DMS 273 (cell line): ENCODE measurements at regions not wholly inside any gene's neighbourhood (a gene's known extent, or its start where the extent isn't known, plus 50 kb on each side); places are given as distances from the start of the nearest gene placed in this dataset.
"Not testable (repeated sequence)": the region's sequence is repeated elsewhere in the genome, so short reads cannot be mapped to it uniquely, and the experiment has no call there.

Experiments
- DNase-seq: peaks from one replicate; lab custom pipeline; 2025; ENCODE audit not compliant: unreplicated experiment; lab: John Stamatoyannopoulos, UW

DNA sequence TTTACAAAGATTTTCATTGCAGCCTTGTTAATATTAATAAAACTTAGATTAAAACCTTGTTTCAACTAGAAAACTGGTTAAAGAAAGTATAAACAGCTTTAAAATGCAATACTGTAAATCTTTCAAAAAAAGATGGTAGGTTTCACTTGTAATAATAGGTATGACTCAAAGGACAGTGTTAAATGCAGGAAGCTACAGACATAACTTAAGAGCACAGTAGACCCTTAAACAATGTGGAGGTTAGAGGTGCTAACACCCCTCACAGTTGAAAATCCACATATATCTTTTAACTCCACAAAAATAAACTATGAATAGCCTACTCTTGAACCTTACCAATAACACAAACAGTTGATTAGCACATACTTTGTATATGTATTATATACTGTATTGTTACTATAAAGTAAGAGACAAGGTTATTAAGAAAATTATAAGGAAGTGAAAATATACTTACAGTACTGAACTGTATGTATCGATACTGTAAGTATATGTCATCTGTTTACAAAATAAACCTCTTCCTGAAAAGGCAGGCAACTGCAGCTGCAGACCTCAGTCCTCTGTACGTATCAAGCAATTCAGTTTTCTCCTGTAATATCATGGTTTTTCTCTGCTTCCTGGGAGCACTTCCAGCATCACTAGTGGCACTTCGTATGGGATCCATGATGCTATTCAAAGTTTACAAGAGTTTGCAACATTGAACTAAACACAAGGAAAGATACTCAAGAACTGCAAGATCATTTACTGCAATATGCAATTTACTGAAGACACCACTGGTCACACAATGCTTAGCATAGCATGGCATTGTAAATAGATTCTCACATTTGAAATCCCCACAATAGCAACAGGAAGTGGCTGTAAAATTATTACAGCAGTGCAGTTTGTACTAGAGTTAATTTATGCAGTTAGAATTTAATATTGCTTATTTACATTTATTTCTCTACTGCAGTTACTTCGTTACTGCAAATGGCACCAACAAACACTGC lies 610.5 kb upstream of the LRRTM4 start:
- no peak for DNase-seq

DNA sequence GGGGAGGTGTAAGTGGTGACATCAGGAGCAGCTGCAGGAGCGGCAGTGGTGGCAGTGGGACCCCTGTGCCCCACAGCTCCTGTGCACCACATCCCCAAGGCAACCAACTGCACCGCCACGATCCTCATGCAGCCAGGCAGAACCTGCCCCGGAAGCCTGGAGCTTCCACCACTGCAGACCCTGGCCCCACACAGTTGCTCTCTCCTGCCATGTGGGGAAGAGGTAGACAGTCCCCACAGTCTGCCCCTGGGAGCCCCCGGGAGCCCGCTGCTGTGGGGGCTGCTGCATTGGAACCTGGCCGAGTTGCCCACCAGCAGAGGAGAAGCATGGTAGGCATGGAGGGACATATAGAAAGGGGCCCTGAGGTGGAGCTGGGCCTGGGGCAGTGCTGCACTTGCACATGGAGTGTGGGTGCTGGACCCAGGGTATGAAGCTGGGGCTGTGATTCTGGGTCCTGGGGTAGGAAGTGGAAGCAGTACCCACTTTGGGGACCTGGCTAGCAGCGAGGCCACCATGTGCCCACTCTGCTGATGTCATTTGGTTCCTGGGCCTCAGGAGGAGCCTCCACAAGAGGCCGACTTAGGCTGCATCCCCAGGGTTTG lies 623.3 kb upstream of the LRRTM4 start:
- no peak for DNase-seq

DNA sequence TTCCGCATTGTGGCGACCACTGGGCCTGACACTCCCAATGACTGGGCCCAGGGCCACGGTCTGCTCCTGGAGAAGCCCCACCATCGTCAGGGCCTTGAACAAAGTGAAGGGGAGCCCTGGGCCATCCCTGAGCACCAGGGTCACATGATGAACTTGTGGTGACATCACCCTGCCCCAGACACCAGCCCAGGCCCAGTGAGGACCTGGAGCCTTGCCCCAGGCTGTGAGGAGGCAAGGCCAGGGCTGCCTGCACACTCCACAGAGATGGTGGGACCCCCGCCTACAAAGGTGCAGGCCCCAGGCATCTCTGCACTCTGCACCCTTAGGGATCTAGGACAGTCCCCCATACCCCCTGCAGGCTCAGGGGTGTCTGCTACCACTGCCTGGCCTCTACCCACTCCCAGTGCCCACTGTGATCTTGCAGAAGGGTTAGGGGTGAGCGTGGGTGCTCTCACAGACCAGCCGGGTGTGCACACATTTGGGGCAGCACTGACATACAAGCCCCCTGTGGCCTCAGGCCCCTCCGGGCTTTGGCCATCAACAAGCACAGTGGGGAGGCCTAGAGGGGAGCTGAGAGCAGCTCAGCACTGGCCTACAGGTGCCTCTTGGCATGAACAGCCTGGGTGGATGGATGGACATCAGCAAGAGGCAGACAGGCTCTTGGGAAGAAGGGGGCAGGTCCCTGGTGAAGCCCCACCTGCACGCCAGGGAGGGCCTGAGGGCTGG lies 624.0 kb upstream of the LRRTM4 start:
- no peak for DNase-seq

DNA sequence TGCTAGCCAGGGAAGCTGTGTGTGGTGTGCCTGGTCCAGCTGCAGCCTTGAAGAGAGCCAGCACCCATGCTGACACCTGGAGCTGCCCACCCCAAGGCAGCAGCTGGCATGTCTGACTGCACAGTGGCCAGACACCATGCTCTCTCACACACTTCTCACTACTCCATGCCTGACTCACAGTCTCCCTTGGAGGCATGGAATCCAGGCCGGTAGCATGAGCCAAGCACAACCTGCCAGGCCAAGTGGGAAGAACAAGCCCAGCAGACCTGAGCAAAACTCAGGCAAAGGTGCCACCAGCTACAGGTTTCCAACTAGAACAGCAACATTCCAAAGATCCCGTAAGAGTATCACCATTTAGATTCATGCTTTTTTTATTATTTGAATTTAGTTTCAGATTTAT lies 625.3 kb upstream of the LRRTM4 start:
- no peak for DNase-seq

DNA sequence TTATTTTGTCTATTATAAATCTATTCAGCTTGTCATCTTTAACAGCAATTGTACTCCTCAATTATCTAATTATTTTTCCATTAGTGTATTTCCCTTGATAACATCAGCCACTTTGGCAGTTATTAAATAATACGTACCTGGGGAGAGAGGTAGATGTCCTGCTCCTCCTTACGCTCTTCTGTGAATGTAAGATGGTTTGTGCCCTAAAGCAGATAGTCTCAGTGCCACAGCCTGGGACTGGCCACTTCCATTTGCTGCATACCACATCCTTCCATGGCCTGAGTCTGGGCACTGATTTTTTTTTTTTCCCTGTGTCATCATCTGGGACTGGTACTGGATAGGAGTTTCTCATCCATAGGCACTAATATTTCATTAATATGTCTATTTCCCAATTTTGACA lies 632.4 kb upstream of the LRRTM4 start:
- no peak for DNase-seq

DNA sequence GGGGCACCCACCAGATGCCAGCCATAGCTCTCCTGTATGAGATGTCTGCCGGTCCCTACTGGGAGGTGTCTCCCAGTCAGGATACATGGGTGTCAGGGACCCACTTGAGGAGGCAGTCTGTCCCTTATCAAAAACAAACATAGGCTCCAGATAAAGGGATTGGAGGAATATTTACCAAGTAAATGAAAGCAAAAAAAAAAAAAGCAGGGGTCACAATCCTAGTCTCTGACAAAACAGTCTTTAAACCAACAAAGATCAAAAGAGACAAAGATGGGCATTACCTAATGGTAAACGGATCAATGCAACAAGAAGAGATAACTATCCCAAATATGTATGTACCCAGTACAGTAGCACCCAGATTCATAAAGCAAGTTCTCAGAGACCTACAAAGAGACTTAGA lies 640.0 kb upstream of the LRRTM4 start:
- DNase-seq, result no peak

DNA sequence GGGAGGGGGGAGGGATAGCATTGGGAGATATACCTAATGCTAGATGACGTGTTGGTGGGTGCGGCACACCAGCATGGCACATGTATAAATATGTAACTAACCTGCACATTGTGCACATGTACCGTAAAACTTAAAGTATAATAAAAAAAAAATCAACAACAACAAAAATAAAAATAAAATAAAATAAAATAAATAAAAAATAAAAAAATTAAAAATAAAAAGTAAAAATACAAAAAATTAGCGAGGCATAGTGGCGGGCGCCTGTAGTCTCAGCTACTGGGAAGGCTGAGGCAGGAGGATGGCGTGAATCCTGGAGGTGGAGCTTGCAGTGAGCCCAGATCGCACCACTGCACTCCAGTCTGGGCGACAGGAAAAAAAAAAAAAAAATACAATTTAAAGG lies 650.0 kb upstream of the LRRTM4 start:
- DNase-seq, result not testable (repeated sequence)

DNA sequence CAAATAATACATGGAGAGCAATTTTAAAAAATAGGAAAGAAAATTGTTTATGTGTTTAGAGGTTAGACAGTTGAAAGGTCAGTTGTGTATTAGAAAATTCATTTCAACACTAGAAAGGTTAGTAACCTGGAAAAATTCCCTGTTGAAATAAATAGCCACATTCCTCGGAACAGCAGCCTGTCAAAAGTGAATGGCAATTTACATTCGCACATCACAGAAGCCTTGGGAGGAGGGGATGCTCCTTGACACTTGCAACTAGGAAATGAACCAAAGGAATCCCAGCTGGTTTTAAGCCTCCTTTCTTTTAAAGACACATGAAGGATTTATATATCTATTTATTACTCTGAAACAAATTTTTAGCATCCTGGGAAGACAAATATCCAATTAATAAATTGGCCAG lies 653.5 kb upstream of the LRRTM4 start:
- no peak for DNase-seq

DNA sequence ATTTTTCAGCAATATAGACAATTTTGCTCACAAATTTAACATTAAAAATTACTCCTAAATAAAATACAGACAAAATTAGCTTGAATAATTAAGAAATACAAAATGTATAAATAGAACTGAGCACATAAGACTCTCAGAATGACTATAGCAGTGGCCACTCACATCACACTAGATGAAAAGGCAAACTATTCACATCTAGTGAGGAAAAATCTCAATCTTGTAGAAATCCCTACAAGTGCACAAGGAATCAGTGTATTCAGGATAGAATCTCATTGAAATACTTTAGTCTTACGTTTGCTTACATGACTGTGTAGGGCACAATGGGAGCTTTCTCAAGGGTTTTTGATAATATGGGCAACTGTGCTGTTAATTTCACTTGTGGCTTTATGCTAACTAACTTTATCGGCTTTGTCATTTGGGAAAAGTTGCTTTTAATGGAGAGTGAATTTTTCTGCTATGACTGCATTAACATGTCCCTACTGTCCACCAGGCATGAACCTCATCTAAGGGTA lies 678.9 kb upstream of the LRRTM4 start:
- DNase-seq, result no peak

DNA sequence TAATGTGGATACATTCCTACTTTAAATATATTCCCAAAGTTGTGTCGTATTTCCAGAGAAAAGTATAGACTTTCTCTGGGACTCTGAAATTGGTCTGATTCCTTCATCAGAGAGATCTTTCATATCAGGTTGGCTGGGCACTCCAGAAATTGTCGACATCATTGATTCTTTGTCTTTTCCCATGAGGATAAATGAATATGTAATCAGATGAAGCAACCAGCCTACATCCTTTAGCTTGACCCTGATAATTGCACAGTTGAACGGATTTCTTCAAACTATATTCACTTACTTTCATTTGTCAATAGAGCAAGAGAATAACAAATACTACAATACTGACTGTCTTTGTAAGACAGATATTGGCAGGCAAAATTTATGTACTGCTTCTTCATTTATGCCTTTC lies 680.2 kb upstream of the LRRTM4 start:
- no peak for DNase-seq

DNA sequence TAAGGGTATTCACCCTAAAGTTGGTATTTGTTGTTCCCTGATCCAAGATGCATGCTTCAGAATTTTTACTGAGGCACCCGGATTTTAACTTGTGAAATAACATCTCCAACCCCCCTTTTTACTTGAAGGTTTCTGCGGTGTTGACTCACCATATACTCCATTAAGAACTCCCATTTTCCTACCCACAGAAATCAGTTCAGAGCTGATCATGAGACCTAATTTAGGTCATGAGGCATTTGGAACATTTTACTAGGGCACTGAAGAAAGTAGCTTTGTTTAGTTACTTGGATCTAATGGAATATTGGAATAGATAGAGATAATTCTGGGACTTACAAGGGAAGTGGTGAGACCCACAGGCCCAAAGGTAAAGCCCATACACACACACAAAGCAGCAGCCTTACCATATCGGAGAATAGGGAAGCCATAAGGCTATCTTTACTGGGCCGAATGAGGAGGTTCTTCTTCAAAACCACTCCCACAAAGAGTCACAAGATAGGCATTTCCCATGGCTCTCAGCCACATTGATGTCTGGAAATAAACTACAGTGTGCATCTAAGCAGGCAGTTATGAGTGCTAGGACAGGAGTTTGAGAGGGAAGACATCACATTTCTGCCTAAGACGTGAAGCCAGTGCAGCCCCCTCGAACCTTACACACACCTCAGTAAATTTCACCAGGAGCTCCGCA lies 681.0 kb upstream of the LRRTM4 start:
- no peak for DNase-seq

DNA sequence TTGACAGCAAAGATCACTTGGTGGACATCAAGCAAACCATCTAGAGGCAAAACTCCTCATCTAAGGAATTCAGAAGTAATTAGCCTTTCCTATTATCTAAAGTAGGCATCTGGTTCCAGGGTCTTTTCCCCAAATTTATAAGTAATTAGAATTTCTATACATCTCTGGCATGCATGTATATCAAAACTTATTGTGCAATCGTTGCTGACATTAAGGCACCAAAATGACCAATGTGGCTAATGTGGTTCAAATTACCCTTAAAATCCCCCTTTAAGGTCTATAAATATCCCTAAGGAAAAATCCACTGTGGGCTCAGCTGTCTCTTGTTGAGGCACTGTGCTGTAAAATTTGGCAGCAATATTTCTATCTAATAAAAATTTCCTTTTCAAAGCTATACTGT lies 695.9 kb upstream of the LRRTM4 start:
- no peak for DNase-seq

DNA sequence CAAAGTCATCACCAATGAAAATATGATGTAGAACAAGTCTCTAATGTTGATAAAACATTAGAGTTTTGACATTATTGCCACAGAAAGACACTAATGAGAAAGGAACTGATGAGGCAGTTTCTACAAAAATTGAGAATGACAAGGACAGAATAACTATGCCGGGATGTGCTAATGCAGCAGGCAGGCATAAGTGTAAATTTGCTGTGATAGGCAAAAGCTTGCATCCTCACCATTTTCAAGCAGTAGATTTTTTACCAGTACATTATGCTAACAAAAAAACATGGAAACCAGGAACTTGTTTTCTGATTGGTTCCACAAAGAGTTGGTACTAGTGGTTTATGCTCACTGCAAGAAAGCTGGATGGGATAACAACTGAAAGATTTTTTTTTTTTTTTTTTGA lies 715.5 kb upstream of the LRRTM4 start:
- no peak for DNase-seq

DNA sequence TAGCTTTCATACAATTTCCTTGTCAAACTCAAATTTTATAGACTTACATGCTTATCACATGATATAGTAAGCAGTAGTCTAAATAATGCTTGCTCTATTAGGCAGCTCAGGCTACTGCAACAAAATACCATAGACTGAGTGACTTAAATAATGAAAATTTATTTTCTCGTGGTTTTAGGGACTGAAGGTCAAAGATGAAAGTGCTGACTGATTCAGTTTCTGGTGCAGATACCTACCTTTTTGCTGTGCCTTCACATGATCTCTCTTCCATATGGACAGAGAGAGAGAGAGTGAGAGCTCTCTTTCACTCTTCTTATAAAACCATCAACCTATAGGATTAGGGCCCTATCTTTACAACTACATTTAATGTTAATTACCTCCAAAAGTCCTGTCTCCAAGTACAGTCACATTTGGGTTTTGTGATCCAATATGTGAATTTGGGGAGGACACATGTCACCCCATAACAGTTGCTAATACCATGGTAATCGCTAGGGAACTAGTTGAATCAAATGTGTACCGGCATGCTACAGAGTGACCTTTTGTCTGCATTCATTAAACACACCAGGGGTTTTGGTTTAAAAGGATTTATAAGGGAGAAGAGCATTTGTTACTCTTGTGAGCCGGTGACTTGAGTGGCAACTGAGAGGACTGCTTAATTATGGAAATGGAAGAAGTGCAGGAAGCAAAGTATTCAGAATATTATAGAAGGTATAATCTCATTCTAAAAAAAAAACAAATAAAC lies 723.4 kb upstream of the LRRTM4 start:
- DNase-seq, result no peak

DNA sequence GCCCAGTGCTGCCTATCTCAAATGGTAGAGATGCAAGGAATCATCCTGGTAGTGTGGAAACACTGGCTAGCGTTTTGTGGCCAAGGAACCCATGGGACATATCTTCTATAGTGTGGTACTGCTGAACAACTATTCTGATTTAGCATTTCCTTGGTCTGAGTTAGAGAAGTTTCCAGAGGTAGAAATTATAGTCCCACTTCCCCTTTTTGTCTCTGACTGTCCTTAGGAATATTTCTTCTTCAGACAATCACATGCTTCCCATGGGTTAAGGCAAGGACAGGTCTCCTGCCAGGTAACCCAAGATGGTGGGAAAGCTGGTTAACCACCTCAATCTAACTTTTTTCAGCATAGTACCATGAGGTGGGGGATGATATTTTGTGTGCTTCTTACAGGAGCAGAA lies 729.5 kb upstream of the LRRTM4 start:
- no peak for DNase-seq

DNA sequence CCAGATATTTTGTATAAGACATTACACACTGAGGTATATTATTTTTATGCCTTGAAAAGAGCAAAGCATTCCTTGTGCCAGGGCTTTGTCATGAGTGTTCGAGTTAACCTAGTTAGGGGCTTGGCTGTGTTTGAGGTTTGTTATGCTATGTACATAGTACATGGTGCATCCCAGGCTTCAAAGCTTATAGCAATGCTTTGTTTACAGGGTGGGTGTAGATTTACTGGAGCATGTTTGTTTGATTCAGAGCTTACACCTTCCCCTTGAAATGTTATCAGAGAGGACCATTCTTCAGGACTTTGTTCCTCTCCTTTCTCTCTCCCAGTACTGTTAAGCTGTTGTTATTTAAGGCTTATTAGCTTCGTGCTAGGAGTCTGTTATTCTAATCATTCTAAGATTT lies 738.7 kb upstream of the LRRTM4 start:
- no peak for DNase-seq

DNA sequence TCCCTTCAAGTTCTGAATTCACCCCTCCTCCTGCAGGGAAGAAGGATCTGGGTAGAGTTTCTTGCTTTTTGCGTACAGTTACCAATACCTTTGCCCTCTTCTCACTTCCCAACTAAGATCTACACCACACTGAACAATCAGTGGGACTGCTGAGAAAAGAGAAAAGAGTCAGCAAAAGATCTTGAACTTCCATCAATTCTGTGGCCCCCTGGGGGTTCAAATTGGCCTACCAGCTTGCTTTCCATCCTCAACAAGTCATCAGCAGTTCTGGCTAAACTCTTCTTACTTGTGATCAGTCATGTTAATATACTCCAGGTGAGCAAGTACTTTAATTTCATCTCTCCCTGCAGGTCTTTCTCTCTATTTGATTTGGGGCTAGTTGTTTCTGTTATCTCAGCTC lies 739.3 kb upstream of the LRRTM4 start:
- DNase-seq, result no peak

DNA sequence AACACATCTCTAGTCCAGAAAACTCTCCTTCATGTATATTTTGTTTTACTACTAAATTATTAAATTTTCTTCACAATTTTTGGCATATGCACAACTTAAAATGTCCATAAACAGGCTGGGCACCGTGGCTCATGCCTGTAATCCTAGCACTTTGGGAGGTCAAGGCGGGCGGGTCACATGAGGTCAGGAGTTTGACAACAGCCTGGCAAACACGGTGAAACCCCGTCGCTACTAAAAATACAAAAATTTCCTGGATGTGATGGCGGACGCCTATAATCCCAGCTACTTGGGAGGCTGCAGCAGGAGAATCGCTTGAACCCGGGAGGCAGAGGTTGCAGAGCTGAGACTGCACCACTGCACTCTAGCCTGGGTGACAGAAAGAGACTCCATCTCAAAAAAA lies 739.9 kb upstream of the LRRTM4 start:
- DNase-seq, result not testable (repeated sequence)

DNA sequence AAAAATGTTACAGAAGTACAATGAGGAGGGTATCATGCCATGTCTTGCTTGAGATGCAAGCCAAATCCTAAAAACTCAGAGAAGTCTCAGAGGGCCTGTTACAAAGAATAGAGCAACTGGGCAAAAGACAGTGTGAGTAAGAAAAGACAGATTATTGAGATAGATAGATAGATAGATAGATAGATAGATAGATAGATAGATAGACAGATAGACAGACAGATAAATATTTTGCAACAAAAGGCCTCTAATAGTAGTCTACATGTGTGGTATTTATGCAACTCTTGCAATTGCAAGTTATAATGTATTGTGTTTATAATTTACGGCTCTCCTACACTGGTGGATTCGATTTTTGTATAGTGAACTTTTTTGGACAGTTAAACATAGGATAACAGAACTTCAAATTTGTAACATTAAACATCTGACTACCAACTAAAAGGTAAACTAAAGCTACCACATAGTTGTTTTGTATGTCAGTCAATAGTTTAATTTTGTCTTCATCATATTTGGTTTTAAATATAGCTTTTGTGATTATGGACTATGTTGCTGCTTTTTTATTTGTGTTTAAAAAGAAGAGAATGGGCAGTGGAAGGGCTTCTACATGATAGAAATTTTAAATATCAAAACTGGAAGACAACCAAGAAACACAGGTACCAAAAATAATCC lies 740.7 kb upstream of the LRRTM4 start:
- DNase-seq, result no peak

DNA sequence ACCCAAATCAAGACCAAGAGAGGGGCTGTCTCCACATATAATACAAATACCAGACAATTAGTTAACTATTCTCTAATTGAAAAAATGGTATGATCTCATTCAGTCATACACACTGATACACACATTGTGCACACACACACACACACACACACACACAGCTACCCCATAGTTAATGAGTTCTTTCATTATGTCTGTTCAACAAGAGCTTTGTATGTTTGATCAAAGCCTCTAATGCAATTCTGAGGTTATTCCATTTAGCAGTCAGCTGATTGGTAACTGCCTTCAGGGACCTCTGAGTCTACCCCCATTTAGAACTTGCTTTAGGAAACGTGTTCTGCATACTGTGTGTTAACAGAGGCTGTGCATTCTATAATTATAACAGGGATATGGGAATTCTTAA lies 741.4 kb upstream of the LRRTM4 start:
- no peak for DNase-seq
